Effector memory CD4-positive, alpha-beta T cell (primary cell): ENCODE measurements at regions not wholly inside any gene's neighbourhood (a gene's known extent, or its start where the extent isn't known, plus 50 kb on each side); places are given as distances from the start of the nearest gene placed in this dataset.

Experiments used
- DNase-seq, 3 donors: peaks; one replicate each; pipeline ENCODE4 v3.0.0-alpha.2; 2020
- H3K27ac ChIP-seq: 2 replicates; pipeline ENCODE4 v1.7.0; 2013; ENCODE audit warnings: mild to moderate bottlenecking, low read length, moderate library complexity; ENCODE audit not compliant: insufficient read depth, poor library complexity, severe bottlenecking
- H3K27me3 ChIP-seq: replicated peaks from 2 replicates; pipeline ENCODE4 v1.7.0; 2013; ENCODE audit warnings: mild to moderate bottlenecking, low read length; ENCODE audit not compliant: insufficient read depth, control insufficient read depth, poor library complexity, severe bottlenecking
- H3K36me3 ChIP-seq: 2 replicates; pipeline ENCODE4 v1.7.0; 2013; ENCODE audit warnings: mild to moderate bottlenecking, low read length, moderate library complexity; ENCODE audit not compliant: control insufficient read depth, insufficient read depth
- H3K4me1 ChIP-seq: 2 replicates; pipeline ENCODE4 v1.7.0; 2013; ENCODE audit warnings: low read length, mild to moderate bottlenecking; ENCODE audit not compliant: control insufficient read depth, insufficient read depth, poor library complexity, severe bottlenecking
- H3K4me3 ChIP-seq: 2 replicates; pipeline ENCODE4 v1.7.0; 2013; ENCODE audit warnings: low read length, low read depth, mild to moderate bottlenecking; ENCODE audit not compliant: insufficient read depth, poor library complexity, severe bottlenecking
- H3K9me3 ChIP-seq: 2 replicates; pipeline ENCODE4 v1.7.0; 2013; ENCODE audit warnings: mild to moderate bottlenecking, low read length, moderate library complexity; ENCODE audit not compliant: control insufficient read depth

GRCh38 chr1:238279694-238280380, 389.1 kb upstream of the ZP4 start:
- Histone ChIP-seq H3K27me3 (no peaks in the 10 kb centered on the region), H3K36me3 (no peaks in the 10 kb centered on the region), H3K4me1 (no peaks in the 10 kb centered on the region), H3K4me3 (no peak overlapping the region), H3K9me3 (no peaks in the 10 kb centered on the region), H3K27ac (no peak overlapping the region)
- DNase-seq, result no peak

DNA sequence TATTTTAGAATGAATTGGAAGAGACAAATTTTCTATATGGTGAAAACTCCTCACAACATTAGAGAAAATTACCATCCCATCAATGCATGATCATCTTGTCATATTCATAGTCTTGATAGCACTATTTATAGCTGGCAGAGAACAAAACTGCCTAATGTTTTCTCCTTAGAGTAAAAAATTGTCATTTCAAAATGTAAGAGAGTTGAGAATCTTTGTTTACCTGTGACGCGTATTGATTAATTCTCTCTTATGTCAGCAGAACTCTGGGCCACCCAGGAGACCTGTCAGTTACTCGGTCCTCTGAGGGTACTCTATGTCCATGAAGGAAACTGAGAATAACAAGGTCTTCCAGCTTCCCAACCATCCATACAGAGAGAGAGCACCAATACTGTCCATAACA, 381.4 kb upstream of the ZP4 start:
- no peak overlapping the region for H3K4me3 ChIP-seq
- H3K36me3 ChIP-seq, result no peaks in the 10 kb centered on the region
- no peaks in the 10 kb centered on the region for H3K9me3 ChIP-seq
- DNase-seq, result no peak
- no peaks in the 10 kb centered on the region for H3K4me1 ChIP-seq
- H3K27ac ChIP-seq, result no peak overlapping the region
- no peaks in the 10 kb centered on the region for H3K27me3 ChIP-seq

- no peaks in the 10 kb centered on the region for H3K27me3 ChIP-seq
- no peak overlapping the region for H3K27ac ChIP-seq
- no peaks in the 10 kb centered on the region for H3K9me3 ChIP-seq
- no peaks in the 10 kb centered on the region for H3K36me3 ChIP-seq
- no peak overlapping the region for H3K4me3 ChIP-seq
- H3K4me1 ChIP-seq, result no peaks in the 10 kb centered on the region
- DNase-seq, result no peak
Observed at GRCh38 chr1:238265866-238266265, 375.1 kb upstream of the ZP4 start.

DNA sequence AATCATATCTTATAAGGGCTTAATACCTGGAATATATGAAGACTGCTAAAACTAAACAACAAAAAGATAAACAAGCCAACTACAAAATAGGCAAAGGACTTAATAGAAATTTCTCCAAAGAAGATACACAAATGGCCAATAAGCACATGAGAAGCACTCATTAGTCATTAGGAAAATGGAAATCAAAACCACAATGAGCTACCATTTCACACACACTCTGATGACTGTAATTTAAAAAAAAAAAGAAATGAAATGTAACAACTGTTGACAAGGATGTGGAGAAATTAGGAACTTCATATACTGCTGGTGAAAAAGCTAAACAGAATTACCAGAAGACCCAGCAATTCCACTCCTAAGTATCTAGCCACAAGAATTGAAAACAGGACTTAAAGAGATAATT, 374.2 kb upstream of the ZP4 start:
- Histone ChIP-seq H3K9me3 (no peaks in the 10 kb centered on the region), H3K36me3 (no peaks in the 10 kb centered on the region), H3K4me1 (no peaks in the 10 kb centered on the region), H3K27ac (no peak overlapping the region), H3K27me3 (no peaks in the 10 kb centered on the region), H3K4me3 (no peak overlapping the region)
- no peak for DNase-seq

- no peak overlapping the region for H3K4me3 ChIP-seq
- no peaks in the 10 kb centered on the region for H3K9me3 ChIP-seq
- H3K27ac ChIP-seq, result no peak overlapping the region
- H3K4me1 ChIP-seq, result no peaks in the 10 kb centered on the region
- H3K36me3 ChIP-seq, result no peaks in the 10 kb centered on the region
- no peak for DNase-seq
- no peaks in the 10 kb centered on the region for H3K27me3 ChIP-seq
Observed at GRCh38 chr1:238258510-238258909, 367.8 kb upstream of the ZP4 start.

DNA sequence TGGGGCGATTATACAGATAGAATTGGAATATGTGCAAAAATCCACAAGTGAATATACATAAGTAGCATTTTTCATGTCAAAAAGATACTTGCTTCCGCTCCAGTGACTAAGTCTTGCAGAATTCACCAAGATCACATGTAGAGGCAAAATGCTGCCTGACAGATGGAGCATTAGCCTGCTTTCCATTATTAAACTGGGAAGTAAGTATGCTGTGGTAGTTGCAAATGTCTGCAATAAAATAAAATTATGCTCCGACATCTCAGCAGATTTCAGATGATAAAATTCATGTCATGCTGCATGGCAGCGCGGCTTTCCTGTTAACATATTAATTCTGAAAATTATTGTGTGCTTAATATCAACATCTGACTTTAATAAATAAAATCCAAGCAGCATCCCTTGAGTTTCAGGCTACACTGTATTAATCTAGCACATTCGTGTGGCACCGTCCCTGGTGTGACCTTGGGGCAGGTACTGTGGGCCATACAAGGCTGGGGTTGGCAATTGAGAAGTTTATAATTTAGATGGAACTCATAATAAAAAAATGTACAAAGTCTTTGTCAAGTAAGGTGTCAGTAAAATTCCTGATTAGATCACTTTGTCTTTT, 366.4 kb upstream of the ZP4 start:
- Histone ChIP-seq H3K27me3 (no peaks in the 10 kb centered on the region), H3K4me3 (no peak overlapping the region), H3K36me3 (no peaks in the 10 kb centered on the region), H3K9me3 (no peaks in the 10 kb centered on the region), H3K27ac (no peak overlapping the region), H3K4me1 (no peaks in the 10 kb centered on the region)
- no peak for DNase-seq

- Histone ChIP-seq H3K27ac (no peak overlapping the region), H3K27me3 (no peaks in the 10 kb centered on the region), H3K9me3 (no peaks in the 10 kb centered on the region), H3K36me3 (no peaks in the 10 kb centered on the region), H3K4me1 (no peaks in the 10 kb centered on the region), H3K4me3 (no peak overlapping the region)
- no peak for DNase-seq
Observed at GRCh38 chr1:238254935-238255334, 364.2 kb upstream of the ZP4 start.

- DNase-seq, result no peak
Observed at GRCh38 chr1:238252033-238252802, 361.5 kb upstream of the ZP4 start.

GRCh38 chr1:238248356-238248755, 357.6 kb upstream of the ZP4 start:
- H3K4me1 ChIP-seq, result no peaks in the 10 kb centered on the region
- H3K36me3 ChIP-seq, result no peaks in the 10 kb centered on the region
- no peak overlapping the region for H3K27ac ChIP-seq
- no peaks in the 10 kb centered on the region for H3K27me3 ChIP-seq
- H3K4me3 ChIP-seq, result no peak overlapping the region
- H3K9me3 ChIP-seq, result no peaks in the 10 kb centered on the region
- no peak for DNase-seq

More at GRCh38 chr1:238252033-238252802, 361.5 kb upstream of the ZP4 start:
- no peaks in the 10 kb centered on the region for H3K36me3 ChIP-seq
- no peaks in the 10 kb centered on the region for H3K27me3 ChIP-seq
- H3K4me1 ChIP-seq, result no peaks in the 10 kb centered on the region
- H3K27ac ChIP-seq, result no peak overlapping the region
- no peak overlapping the region for H3K4me3 ChIP-seq
- H3K9me3 ChIP-seq, result no peaks in the 10 kb centered on the region

DNA sequence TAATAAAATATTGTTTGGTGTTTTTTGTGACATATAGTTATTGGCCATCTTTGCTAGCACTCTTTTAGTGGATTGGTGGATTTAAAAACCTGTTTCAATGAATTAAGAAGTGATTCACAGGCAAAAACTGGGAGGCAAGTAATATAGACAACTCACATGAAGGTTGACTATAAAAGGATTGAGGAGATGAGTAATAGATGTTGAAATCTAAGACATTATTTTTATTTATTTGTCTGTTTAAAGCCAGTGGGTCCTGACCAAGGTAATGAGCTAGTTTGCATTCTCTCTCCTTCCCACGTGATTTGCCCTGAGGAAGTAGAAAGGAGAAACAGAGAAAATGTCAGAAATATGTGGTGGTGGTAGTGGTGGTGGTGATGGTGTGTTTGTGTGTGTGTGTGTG, 351.5 kb upstream of the ZP4 start:
- no peak overlapping the region for H3K27ac ChIP-seq
- H3K27me3 ChIP-seq, result no peaks in the 10 kb centered on the region
- H3K4me3 ChIP-seq, result no peak overlapping the region
- H3K9me3 ChIP-seq, result no peaks in the 10 kb centered on the region
- DNase-seq, result no peak
- H3K36me3 ChIP-seq, result no peaks in the 10 kb centered on the region
- no peaks in the 10 kb centered on the region for H3K4me1 ChIP-seq
